Ovary (tissue), 3 donors: ENCODE measurements at regions not wholly inside any gene's neighbourhood (a gene's known extent, or its start where the extent isn't known, plus 50 kb on each side); places are given as distances from the start of the nearest gene placed in this dataset.

ENCODE experiments used
- CTCF ChIP-seq, 3 donors: fragments of 450-650 bp in 2 of 3; fragments of 200-600 bp in 1 of 3; IDR thresholded peaks; one replicate each; pipeline versions ENCODE4 v1.5.1 to v1.8.0; 2016 to 2022; ENCODE audit warnings: antibody characterized with exemption in 3 of 3, mild to moderate bottlenecking in 1 of 3
- POLR2A ChIP-seq: fragments of 450-650 bp; IDR thresholded peaks from one replicate; pipeline ENCODE4 v1.6.1; 2017; ENCODE audit warnings: antibody characterized with exemption, mild to moderate bottlenecking, moderate library complexity
- donor health status: DM: no; HTN: no; CAD: no.

GRCh38 chr3:38985981-38986380 lies 65.8 kb downstream of the SCN11A start:
- TF ChIP-seq POLR2A: no peak
- TF ChIP-seq CTCF (IDR thresholded peaks at IDR 0.05): no peak
